ENCODE measurements at regions not wholly inside any gene's neighbourhood (a gene's known extent, or its start where the extent isn't known, plus 50 kb on each side); places are given as distances from the start of the nearest gene placed in this dataset.
"Not testable (repeated sequence)": the region's sequence is repeated elsewhere in the genome, so short reads cannot be mapped to it uniquely, and the experiment has no call there.

GRCh38 chr7:85320699-85321476 is 134.0 kb upstream of the SEMA3D start:
- DNase-seq, result no peak

GRCh38 chr7:85316489-85316888 is 129.6 kb upstream of the SEMA3D start:
- no peak for DNase-seq

GRCh38 chr7:85310301-85310700 is 123.4 kb upstream of the SEMA3D start:
- DNase-seq, result no peak

- no peak for DNase-seq
These were observed 119.3 kb upstream of the SEMA3D start for GRCh38 chr7:85306115-85306514.

- no peak for DNase-seq
These were observed 107.3 kb upstream of the SEMA3D start for GRCh38 chr7:85294176-85294575.

GRCh38 chr7:85292908-85293576 is 106.2 kb upstream of the SEMA3D start:
- no peak for DNase-seq

GRCh38 chr7:85290269-85290668 is 103.4 kb upstream of the SEMA3D start:
- no peak for DNase-seq

- no peak for DNase-seq
These were observed 102.4 kb upstream of the SEMA3D start for GRCh38 chr7:85289279-85289678.

- no peak for DNase-seq
These were observed 100.4 kb upstream of the SEMA3D start for GRCh38 chr7:85287106-85287825.

- no peak for DNase-seq
These were observed 99.6 kb upstream of the SEMA3D start for GRCh38 chr7:85286446-85286845.

GRCh38 chr7:85285527-85285926 is 98.7 kb upstream of the SEMA3D start:
- no peak for DNase-seq

GRCh38 chr7:85275204-85275603 is 88.3 kb upstream of the SEMA3D start:
- no peak for DNase-seq

- no peak for DNase-seq
These were observed 87.6 kb upstream of the SEMA3D start for GRCh38 chr7:85274454-85274853.

GRCh38 chr7:85262891-85263290 is 76.0 kb upstream of the SEMA3D start:
- DNase-seq, result no peak

GRCh38 chr7:85261336-85261735 is 74.5 kb upstream of the SEMA3D start:
- no peak for DNase-seq

GRCh38 chr7:85249787-85250186 is 62.9 kb upstream of the SEMA3D start:
- DNase-seq, result not testable (repeated sequence)

- DNase-seq, result no peak
These were observed 52.3 kb upstream of the SEMA3D start for GRCh38 chr7:85239109-85239508.

- DNase-seq, result no peak
These were observed 50.9 kb upstream of the SEMA3D start for GRCh38 chr7:85237721-85238120.
